Posterior vena cava (tissue), 2 donors: ENCODE measurements at regions not wholly inside any gene's neighbourhood (a gene's known extent, or its start where the extent isn't known, plus 50 kb on each side); places are given as distances from the start of the nearest gene placed in this dataset.
"Not testable (repeated sequence)": the region's sequence is repeated elsewhere in the genome, so short reads cannot be mapped to it uniquely, and the experiment has no call there.

Source experiments
- DNase-seq: peaks from one replicate; pipeline ENCODE4 v3.0.0-alpha.2; 2020; ENCODE audit warnings: low spot score
- intact Hi-C, 2 donors: fragments of 100-400 bp; cut with DNase I; formaldehyde crosslinking; loops; one replicate each; pipeline versions ENCODE4 v1.14.1 to v1.14.2; 2022 to 2023
- donor health status: DM: yes; HTN: yes; CAD: no.
- donor health status: DM: yes; HTN: yes; CAD: no.

- intact Hi-C loops, DNase-seq: not testable (repeated sequence)
Observed at GRCh38 chr4:53833302-53834003, 231.0 kb downstream of the CHIC2 start.

DNA sequence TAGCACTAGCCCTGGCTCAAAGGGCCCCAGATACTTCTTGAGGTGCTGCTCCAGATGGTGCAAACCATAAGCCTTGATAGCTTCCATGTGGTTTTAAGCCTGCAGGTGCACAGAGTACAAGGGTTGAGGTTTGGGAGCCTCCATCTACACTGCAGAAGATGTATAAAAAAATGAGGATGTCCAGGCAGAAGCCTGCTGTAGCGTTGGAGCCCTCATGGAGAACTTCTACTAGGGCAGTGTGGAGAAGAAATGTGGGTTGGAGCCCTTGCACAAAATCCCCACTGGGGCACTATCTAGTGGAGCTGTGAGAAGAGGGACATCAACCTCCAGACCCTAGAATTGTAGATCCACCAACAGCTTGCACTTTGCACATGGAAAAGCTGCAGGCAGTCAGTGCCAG is 231.9 kb downstream of the CHIC2 start:
- no peak for DNase-seq
- intact Hi-C loops = no loop called here

DNA sequence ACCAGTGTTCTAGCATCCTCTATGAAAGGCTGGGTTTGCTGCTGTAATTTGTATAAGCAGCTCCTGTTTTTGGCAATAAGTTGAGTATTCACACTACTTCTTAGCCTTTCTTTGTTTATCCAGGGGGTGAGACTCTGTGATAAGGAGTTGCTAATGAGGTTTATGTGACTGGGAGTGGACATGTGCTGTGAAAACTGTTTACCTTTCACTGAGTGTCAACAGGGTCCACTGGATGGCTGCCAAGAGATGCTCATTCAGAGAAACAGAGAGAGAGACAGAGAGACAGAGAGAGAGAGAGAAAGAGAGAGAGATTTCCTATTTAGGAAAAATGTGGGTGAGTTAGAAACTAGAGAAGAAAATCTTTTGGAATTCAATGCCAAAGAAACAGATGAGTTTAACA is 233.9 kb downstream of the CHIC2 start:
- no peak for DNase-seq
- intact Hi-C loops = no loop called here

DNA sequence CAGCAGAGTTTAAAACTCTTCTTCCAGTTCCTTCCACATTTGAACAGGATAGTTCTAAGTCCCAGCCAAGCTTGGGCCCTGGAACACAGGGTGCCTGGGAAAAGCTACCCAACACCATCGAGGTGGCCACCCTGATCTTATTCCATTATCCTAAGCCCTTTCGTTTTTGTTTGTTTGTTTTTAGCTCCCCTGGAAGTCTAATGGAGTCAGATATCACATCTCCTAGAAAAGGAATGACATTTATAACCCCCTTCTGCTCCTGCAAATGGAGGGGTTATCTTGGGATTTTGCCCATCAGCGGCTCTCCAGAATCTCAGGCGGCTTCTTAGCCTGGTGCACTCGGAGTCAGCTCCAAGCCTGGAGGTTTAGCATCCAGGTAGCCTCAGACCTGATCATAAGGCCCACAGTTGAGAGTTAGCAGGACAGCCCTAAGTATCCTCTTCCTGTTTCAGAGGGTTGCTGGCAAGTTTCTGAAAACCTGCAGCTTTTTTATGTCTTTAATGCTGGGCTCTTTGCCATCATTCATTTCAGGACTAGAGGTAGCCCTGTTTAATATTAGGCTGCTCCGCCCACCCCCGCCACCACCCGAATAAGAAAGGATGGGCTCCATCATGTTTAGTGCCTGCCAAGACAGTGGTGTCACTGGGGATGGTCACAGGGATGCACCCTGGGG is 230.0 kb upstream of the LNX1 start:
- intact Hi-C loops = no loop called here
- no peak for DNase-seq

- DNase-seq = no peak
- intact Hi-C loops = no loop called here
Observed at GRCh38 chr4:53818104-53818503, 226.8 kb upstream of the LNX1 start.

DNA sequence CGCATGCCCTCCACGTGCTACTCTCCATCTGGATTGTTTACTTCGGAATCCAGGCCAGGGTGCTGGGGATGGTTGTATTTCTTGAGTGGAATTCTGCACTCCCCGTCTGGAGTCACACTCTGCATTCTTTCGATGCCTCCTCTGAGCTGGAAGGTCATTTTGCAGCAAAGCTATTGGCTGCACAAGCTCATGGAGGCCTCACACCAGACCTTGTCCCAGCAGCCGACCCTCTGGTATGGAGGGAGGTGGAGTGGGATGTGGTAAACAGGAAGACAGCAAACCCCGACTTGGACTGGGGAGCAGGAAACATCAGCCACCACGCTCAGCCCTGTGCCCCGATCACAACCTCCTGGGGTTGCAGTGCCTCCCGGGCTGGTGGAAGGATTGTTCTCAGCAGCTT is 225.3 kb upstream of the LNX1 start:
- intact Hi-C loops = no loop called here
- no peak for DNase-seq

DNA sequence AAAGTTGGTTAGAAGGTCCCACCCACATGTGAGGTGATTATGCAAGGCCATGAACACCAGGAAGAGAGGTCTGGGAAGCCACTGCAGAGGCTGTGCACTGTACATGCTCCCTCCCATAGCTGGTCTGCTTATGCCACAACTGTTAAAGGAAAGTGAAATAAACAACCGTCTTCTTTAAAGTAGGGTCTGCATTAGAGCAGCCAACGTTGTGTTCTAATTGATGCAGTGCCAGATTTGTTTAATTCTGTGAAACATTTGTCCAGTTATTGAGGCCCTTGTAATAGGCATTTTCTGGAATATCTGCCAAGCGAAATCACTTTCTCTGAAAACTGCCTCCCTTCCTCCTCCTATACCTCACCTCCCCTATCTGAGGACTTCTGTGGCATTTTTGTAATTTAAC is 224.0 kb upstream of the LNX1 start:
- no peak for DNase-seq
- intact Hi-C loops = no loop called here

DNA sequence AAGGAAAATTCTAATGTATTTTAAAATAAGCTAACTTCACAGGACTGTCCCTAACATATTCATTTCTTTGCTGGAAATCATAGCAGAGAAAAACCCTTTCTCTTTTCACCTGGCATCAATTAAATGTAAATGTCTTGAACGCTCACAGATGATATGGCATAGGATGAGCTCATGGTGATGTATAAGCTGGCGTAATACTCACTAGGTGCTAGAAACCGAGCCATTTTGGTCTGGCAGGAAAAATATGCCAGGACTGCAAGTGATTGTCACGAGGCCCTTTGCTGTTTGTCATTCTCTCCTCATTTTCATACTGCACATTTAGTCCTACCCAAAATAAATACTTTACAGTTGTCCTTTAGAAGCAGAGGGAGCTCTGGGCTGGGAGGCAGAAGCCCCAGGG is 222.7 kb upstream of the LNX1 start:
- intact Hi-C loops = no loop called here
- no peak for DNase-seq

DNA sequence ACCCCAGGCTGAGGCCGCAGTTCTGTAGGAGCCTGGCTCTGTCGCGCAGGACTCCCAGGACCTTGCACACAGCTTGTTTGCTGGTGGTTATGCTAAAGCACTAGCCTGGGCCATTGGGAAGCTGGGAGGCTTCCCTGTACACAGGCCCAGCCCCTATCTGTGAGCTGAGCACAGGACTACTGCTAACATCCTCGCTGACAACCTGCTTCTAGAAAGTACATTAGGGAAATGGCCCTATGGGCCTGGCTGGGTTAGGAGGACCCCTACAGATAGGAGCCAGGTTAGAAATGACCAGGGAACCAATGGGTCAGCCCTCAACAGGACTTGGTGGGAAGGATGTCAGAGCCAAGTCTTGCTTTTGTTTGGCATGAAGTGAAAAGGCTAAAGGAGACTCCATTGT is 219.4 kb upstream of the LNX1 start:
- no peak for DNase-seq
- intact Hi-C loops = no loop called here

GRCh38 chr4:53809816-53810215 is 218.5 kb upstream of the LNX1 start:
- no peak for DNase-seq

DNA sequence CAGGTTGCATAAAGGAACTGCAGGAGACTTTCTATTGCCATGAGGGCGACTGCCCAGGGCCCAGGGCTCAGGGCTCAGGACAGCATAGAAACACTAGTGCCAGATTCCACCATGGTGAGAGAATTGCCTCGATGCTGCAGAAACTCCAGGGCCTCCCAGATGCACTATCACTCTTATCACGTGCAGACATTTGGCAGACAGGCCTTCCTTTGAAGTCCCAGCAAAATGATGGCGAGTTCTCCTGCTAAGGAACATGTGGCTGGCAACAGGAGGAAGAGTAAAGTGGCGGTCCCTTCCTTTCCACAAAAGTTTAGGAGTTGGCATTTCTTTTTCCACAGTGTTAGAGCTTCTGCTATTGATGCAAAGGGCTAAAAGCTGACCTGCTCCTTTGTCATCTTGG is 214.0 kb upstream of the LNX1 start:
- DNase-seq = no peak
- intact Hi-C loops = no loop called here

More at GRCh38 chr4:53809816-53810215, 218.5 kb upstream of the LNX1 start:
- intact Hi-C loops = no loop called here

DNA sequence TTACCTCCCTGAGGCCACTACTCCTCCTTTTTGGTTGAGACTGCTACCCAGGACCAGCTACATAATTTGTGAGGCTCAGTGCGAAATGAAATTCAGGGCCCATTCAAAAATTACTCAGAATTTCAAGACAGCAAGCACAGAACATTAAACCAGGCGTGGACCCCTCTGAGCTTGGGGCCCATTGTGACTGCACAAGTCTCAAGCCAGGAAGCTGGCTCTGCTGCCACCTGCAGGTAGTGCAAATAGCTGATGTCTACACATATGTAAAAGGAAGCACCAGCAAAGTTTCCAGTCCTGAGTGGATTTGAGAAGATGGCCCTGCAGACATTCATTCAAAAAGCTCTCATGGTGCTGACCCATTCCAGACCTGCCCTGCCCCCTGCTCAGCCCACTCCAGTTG is 213.4 kb upstream of the LNX1 start:
- intact Hi-C loops = no loop called here
- DNase-seq = no peak

- intact Hi-C loops = no loop called here
- no peak for DNase-seq
Observed at GRCh38 chr4:53802500-53802899, 211.2 kb upstream of the LNX1 start.

DNA sequence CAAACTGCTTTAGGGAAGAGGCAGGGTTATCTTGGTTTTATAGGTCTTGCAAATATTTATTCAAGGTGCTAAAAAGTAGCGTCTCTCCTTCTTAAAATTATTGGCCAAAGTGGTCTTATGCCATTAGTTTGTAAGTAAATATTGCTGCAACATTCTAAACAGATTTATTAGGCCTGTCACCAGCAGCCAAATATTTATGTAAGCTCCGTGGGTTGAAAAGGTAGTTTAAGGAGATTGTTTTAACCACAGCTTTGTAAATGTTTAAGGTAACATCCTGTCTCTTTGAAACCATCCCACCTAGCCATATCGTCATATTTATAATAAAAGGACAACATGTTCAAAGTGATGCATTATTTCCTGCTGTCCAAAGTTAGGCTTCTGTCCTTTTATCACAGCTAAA is 210.1 kb upstream of the LNX1 start:
- intact Hi-C loops = no loop called here
- DNase-seq = no peak

DNA sequence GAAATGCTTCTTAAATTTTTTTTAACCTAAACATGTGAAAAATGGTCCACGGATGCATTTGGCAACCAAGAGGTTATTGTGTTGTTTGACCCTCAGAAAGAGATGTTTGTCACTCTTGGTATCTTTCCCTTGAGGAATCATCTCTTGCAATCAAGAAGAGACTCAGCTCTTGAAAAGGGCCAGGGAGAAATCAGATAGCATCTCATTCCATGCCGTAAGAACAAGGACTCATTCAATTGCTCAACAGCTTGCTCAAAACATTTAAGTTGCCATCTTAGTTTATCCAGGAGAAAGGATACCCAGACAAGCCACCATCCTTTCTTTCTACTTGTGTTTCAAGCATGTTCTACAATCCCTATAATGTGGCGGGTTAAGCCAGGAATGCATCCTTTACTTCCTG is 209.5 kb upstream of the LNX1 start:
- intact Hi-C loops = no loop called here
- DNase-seq = no peak

- intact Hi-C loops = no loop called here
- DNase-seq = no peak
Observed at GRCh38 chr4:53793096-53793495, 201.8 kb upstream of the LNX1 start.

- no peak for DNase-seq
- intact Hi-C loops = no loop called here
Observed at GRCh38 chr4:53790286-53790685, 199.0 kb upstream of the LNX1 start.

DNA sequence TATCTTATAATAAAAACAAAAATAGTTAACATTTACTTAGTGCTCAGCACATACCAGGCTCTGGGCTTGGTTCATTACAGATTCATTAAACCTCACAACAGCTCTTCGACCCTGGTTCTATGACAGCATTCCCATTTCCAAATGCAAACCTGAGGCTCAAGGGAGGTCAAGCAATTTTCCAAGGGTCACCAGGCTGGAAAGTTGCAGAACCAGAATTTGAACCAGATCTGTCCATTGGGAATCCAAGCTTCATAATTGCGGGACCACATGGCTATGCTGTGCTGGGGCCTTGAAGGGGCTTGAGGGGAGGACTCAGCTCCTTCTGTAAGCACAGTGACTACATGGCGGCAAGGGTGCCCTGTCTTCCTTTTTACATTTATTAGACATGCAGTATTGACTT is 197.3 kb upstream of the LNX1 start:
- intact Hi-C loops = no loop called here
- no peak for DNase-seq

- intact Hi-C loops = no loop called here
- no peak for DNase-seq
Observed at GRCh38 chr4:53788011-53788410, 196.7 kb upstream of the LNX1 start.

DNA sequence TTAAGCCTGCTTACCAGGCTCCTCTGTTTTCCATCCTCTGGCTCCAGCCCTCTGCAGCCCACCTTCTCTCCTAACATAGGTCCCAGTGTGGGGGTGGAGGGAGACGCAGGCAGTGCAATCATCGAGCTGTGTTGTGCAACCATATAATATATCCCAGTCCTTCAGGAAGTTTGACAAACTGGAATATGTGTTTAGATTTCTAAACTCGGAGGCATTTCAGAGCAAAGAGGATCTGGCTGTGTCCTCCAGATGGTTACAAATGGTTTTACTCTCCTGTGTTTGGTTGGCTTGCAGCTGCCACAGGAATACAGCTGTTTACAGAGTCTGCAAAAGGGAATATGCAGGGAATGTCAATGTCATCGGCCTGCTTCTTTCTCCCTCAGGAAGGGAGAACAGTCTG is 195.3 kb upstream of the LNX1 start:
- DNase-seq = no peak
- intact Hi-C loops = no loop called here

- DNase-seq = no peak
- intact Hi-C loops = no loop called here
Observed at GRCh38 chr4:53785996-53786395, 194.7 kb upstream of the LNX1 start.
